IPS DF 4.7 (cell line): ENCODE measurements at regions not wholly inside any gene's neighbourhood (a gene's known extent, or its start where the extent isn't known, plus 50 kb on each side); places are given as distances from the start of the nearest gene placed in this dataset.
"Not testable (repeated sequence)": the region's sequence is repeated elsewhere in the genome, so short reads cannot be mapped to it uniquely, and the experiment has no call there.

Experiments
- DNase-seq: peaks from one replicate; pipeline ENCODE4 v3.0.0-alpha.2; 2013; ENCODE audit warnings: low spot score; ENCODE audit errors: extremely low read depth

- no peak for DNase-seq
Measured at GRCh38 chr4:124993838-124994237, 281.3 kb upstream of the ANKRD50 start.

- DNase-seq, result no peak
Measured at GRCh38 chr4:124990398-124990797, 277.9 kb upstream of the ANKRD50 start.

- no peak for DNase-seq
Measured at GRCh38 chr4:124980276-124980752, 267.8 kb upstream of the ANKRD50 start.

GRCh38 chr4:124978536-124978935, 266.0 kb upstream of the ANKRD50 start:
- DNase-seq, result not testable (repeated sequence)

GRCh38 chr4:124977045-124977444, 264.5 kb upstream of the ANKRD50 start:
- no peak for DNase-seq

GRCh38 chr4:124974152-124974551, 261.6 kb upstream of the ANKRD50 start:
- DNase-seq, result no peak

GRCh38 chr4:124973716-124974115, 261.2 kb upstream of the ANKRD50 start:
- DNase-seq, result no peak

GRCh38 chr4:124970011-124970410, 257.5 kb upstream of the ANKRD50 start:
- no peak for DNase-seq

GRCh38 chr4:124965497-124965891, 253.0 kb upstream of the ANKRD50 start:
- no peak for DNase-seq

- DNase-seq, result no peak
Measured at GRCh38 chr4:124964852-124965496, 252.4 kb upstream of the ANKRD50 start.

GRCh38 chr4:124964251-124964650, 251.7 kb upstream of the ANKRD50 start:
- DNase-seq, result no peak

GRCh38 chr4:124961138-124961750, 248.7 kb upstream of the ANKRD50 start:
- DNase-seq, result no peak

GRCh38 chr4:124958847-124959246, 246.3 kb upstream of the ANKRD50 start:
- no peak for DNase-seq

- DNase-seq, result no peak
Measured at GRCh38 chr4:124955476-124955875, 242.9 kb upstream of the ANKRD50 start.

- no peak for DNase-seq
Measured at GRCh38 chr4:124954046-124954445, 241.5 kb upstream of the ANKRD50 start.

GRCh38 chr4:124953486-124953885, 241.0 kb upstream of the ANKRD50 start:
- DNase-seq, result no peak

- no peak for DNase-seq
Measured at GRCh38 chr4:124953061-124953460, 240.5 kb upstream of the ANKRD50 start.

GRCh38 chr4:124952601-124953000, 240.1 kb upstream of the ANKRD50 start:
- DNase-seq, result no peak

- DNase-seq, result no peak
Measured at GRCh38 chr4:124948976-124949597, 236.6 kb upstream of the ANKRD50 start.

GRCh38 chr4:124947622-124948265, 235.2 kb upstream of the ANKRD50 start:
- no peak for DNase-seq

- DNase-seq, result no peak
Measured at GRCh38 chr4:124946696-124947095, 234.2 kb upstream of the ANKRD50 start.

GRCh38 chr4:124945422-124945821, 232.9 kb upstream of the ANKRD50 start:
- no peak for DNase-seq
